RPMI8226 (cell line): ENCODE measurements at regions not wholly inside any gene's neighbourhood (a gene's known extent, or its start where the extent isn't known, plus 50 kb on each side); places are given as distances from the start of the nearest gene placed in this dataset.

ENCODE experiments used
- DNase-seq: peaks from one replicate; pipeline ENCODE4 v3.0.0-alpha.2; 2015

DNA sequence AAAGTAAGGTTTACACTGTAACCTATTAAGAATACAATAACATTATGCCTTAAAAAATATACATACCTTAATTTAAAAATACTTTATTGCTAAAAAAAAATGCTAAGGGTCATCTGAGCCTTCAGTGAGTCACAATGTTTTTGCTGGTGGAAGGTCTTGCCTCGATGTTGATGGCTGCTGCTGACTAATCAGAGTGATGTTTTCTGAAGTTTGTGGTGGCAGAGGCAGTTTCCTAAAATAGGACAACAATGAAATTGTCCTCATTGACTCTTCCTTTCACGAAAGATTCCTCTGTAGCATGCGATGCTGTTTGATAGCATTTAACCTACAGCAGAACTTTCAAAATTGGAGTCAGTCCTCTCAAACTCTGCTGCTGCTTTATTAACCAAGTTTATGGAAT lies 97.6 kb downstream of the FAT3 start:
- DNase-seq = no peak

DNA sequence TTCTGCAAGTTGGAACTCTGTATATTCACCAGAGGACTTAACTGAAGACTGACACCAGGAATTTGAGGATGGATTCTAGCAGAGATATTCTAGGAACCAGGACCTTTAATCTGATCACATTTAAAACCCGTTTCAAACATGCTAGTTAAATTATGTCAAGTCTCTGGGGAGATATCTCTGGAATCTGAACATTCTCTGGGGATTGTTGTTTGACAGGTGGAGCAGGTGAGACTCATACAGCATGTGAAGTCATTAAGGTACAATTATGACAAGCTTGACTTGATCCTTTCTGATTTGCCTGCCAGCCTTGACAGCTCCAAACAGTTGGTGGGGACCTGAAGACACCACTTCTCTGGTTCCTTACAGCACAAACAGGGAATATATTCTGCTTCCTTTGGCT lies 100.3 kb downstream of the FAT3 start:
- no peak for DNase-seq

DNA sequence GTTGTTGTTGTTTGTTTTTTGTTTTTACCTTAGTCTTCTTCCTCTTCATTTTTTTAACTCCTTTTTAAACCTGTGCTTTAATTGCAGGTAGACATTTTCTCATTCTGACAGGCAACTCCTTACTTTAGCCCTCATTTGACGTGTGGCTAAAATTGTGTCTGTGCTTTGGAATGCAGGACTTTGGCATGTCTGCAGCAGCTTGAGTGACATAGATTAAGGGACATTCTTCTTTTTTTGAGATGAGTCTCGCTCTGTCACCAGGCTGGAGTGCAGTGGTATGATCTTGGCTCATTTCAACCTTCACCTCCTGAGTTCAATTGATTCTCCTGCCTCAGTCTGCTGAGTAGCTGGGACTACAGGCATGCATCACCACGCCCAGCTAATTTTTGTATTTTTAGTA lies 100.8 kb downstream of the FAT3 start:
- no peak for DNase-seq

DNA sequence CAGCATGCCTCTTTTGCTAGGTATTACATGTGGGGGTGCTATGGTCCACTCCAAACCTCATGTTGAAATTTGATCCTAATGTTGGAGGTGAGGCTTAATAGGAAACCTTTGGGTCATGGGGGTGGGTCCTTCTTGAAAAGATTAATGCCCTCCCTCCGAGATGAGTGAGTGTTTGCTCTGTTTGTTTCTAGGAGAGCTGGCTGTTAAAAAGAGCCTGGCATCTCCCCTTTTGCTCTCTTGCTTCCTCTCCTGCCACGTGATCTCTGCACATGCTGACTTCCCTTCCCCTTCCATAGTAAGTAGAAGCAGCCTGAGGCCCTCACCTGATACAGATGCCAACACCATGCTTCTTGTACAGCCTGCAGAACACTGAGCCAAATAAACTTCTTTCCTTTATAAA lies 104.5 kb downstream of the FAT3 start:
- no peak for DNase-seq

DNA sequence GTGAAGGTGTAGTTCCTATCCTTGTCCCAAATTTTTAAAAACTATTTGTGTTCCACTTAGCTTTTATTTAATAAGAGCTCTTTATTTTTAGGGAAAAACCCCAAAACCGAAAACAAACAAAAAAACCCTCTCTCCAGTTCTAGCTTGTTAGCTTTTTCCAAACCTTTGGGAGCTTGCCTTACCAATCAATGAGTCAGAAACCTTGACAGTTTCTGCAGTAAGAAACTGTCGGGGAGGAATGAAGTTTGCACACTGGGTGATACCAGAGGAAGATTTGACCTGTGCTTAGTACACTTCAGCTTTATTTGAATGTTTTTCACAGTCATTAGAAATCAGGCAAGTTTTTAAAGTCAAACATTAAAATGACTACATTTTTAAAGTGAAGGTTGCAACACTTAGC lies 105.0 kb downstream of the FAT3 start:
- no peak for DNase-seq

DNA sequence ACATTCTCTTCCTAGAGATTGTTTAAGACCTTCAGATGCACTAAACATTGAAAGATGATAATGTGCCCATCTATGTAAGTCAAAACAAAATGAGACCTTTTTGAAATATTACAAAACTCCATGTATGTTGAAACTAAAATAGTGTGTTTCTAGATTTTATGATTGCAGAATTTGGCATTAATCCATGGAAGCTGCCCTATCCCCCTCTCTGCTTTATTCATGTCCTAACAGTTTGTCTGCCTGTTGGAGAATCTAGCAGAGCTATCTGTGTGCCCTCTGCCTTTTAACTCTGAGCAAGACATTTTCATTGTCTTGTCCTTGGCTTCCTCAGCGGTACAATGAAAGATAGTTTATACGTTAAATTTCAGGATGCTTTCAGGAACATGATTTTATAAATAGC lies 105.5 kb downstream of the FAT3 start:
- DNase-seq = no peak

DNA sequence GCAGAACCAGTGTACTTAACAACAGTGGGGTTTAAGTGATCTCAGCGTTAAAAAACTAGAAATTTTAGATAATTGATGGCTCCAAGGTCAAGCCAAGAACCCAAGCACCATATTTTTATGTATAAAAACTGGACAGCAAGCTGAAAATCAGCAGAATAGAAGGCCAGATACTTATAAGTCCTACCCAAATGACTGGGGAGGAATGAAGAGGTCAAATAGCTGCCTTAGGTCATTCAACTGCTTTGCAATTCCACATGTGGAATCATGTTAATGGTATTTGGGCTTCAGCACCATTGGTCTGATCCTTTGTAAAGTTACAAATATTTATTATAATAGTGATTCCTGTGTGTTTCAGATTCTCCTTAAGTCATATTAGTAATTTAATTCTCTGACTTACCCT lies 108.4 kb downstream of the FAT3 start:
- no peak for DNase-seq

DNA sequence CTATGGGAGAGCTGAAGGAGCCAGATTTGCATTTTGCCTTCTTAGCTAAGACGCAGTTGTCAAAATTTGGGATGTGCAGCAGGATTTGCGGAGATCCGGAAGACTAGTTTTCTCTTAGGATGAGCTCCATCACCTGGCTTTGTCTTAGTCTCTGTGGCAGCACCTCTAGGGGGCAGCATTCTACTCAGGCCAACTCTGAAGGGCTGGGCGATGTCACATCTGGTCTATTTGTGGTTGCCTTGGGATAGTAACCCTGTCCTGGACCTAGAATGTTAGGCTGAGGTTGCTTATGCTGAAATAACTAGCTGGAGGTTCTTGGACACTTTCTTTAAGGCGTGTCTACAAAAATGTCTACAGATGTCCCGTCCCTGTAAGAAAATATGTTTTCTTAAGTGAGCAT lies 116.2 kb downstream of the FAT3 start:
- DNase-seq = peak; percentile 15

DNA sequence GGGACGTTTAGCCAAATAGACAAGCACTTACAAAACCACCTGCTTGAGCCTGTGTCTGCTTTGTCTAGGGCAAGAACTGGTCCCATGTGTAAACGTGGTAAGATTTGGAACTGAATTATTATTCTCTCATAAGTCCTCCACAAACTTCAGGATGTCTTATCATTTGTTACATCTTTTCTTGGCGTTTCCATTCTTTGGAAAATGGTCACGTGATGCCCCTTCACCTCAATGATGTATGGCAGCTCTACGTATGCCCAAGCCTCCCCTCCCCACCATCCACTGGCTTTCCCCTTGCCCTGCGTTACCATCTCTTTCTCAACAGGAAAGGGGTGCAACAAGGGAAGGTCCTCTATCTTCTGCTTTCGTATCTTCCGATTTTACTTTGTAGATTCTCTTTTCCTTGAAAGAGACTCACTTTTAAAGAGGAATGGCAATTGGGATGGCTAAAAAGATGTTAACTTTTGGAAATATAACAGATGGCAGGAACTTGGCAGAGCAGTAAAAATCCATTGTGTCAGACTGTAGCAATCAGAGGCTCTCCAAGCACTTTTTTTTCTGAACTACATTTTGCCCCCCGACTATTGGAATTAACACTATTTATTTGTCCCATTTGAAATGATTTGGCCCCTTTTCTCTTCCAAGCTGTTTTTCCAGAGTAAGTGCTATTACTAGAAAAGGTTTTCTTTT lies 117.6 kb downstream of the FAT3 start:
- DNase-seq = no peak

DNA sequence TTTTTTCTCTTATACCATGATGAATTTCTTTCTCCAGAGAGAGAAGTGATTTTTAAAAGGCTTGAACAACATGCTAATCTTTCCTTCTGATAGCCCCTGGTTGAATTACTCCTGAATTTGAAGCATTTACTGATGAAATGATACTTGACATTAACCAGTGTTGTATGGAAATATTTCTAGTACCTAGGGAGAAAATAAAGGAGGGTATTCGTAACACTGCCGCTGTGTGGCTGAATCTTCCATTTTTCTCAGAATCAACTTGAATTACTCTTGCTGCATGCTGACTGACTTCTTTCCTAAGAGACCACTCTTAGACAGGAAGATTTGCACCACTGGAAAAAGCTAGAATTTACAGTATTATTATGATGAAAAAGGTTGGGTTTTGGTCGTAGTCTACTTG lies 118.3 kb downstream of the FAT3 start:
- DNase-seq = no peak

DNA sequence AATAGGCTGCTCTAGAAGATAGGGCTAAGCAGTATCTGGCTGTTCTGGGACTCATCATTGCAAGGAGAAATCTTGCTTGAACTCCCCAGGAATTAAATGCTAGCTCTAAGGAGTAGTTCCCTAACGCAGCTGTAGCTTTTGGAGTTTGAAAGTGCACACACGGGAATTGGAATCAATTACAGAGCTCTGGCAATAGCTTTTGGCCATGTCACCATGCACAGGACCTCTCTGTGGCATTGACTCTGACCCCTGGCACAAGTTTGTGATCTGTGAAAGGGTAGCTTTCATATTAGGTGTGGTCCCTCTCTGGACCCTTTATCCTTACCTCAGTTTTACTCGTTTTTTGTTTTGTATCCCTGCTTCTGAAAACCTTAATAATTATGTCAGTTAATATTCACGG lies 121.6 kb downstream of the FAT3 start:
- DNase-seq = no peak

DNA sequence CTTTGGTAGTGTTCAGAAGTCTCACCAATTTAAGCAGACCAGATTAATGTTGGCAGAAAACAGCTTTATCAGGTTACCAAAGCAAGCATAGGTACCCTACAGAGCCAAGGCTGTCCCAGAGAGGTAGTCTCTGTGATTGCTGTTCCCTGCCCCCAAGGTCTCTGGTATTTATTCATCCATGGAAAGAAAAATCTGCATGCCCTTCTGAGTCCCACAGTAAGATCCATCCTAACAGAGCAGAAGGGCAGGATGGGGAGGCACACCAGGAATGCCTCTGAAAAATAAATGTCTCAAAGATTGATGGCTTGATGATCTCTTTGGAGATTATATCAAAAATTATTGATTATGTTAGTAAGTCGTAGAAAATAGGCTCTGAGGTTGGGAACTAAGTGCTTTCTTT lies 122.8 kb downstream of the FAT3 start:
- DNase-seq = no peak

DNA sequence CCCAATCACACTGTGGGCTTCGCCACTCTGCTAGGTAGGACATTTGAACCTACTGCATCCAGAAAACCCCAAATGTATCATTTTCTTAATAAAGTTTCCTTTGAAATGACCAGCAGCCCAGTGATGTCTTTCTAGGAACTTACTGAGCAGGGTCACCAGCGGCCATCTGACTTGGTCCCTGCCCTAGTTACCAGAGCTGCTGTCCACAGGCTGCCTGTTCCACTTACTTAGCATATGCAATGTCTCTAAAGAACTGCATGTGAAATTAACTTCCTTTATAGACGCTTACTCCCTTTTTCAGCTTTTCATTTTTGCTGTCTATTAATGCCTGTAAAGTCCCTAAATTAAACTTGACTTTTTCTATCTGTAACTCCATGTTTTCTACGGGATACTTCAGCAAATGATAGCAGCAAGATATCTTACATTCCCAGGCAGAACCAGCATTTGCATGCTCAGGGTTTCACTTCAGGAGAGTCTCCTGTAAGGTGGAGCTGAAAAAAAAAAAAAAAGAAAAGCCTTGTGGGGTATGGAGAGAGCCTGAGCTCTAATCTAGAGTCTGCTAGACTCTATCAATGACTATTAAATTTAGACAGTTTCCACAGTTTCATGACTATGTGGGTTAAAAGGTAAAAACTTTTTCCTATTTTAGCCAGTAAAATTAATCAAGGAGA lies 125.0 kb downstream of the FAT3 start:
- no peak for DNase-seq

DNA sequence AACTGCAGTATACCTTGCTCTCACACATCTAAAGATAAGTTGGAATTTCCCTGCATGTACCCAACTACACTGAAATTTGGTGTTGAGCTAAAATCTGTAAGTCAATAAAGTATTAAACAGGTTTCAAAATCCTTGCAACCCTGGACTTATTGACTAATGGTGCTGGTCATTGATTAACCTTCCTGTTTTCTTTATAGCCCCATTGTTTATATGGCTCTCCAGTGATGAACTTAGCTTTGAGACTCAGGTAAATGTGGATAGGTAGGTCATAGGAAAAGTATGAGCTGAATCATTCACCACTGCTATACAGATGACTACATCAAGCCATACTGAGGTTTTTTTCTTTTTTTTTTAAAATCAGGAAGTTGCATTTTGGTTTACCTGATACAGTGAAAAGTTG lies 132.7 kb downstream of the FAT3 start:
- DNase-seq = no peak

DNA sequence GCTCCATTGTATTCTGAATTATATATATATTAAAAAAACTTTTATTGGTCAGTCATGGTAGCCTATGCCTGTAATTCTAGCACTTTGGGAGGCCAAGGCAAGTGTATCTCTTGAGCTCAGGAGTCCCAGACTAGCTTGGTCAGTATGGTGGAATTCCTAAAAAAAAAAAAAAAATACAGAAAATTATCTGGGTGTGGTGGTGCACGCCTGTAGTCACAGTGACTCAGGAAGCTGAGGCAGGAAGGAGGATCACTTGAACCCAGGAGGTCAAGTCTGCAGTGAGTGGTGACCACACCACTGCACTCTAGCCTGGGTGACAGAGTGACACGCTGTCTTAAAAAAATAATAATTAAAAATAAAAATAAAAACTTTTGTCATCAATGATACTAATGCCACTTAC lies 133.2 kb downstream of the FAT3 start:
- no peak for DNase-seq

DNA sequence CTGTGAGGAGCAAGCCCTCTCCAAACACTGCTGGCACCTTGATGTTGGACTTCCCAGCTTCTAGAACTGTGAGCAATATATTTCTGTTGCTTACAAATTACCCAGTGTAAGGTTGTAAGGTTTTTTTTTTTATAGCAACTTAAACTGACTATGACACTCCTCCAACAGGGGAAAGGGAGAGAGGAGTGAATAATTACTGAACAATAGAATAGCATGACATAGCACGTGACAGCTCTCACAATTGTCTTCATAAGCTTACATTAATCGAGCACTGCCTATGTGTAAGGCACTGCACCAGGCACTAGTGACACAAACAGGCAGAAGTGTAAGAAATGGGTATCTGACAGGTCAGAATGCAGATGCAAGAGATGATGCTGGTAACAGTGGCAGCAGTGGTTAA lies 136.9 kb downstream of the FAT3 start:
- DNase-seq = no peak

DNA sequence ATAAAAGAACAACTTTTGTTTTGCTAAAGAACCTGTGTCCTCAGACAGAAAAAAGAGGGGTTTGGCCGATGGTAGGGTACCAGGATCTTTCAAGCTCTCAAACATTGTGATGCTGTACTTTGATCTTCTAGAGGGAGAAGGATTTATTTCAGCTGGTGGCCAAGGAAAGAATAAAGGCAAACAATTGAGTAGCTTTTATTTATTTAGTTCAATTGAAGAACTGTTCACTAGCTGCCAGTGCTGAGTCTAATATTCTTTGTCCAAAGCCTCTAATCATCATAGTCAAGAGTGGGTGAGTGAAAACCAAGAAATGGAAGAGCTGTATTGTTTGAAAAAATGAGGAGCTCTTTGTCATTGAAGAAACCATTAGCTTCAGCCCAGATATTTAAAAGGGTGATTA lies 138.4 kb downstream of the FAT3 start:
- DNase-seq = no peak

DNA sequence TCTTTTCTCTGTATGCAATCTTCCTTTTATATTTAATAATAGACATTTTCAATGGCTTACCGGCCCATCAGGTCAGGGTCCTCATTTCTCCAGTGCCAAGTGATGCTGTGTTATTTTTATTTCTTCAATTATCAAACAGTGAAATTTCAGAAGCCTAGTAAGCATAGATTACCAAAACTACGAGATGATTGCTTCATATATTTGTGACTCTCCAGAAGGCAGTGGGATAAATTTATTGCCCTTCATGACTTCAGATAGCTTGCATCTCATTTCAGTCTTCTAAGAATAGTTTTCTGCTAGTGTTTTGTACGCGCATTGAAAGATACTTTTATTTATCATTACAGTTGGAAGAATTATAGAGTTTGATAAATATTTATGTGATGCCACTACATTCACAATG lies 139.6 kb downstream of the FAT3 start:
- no peak for DNase-seq

DNA sequence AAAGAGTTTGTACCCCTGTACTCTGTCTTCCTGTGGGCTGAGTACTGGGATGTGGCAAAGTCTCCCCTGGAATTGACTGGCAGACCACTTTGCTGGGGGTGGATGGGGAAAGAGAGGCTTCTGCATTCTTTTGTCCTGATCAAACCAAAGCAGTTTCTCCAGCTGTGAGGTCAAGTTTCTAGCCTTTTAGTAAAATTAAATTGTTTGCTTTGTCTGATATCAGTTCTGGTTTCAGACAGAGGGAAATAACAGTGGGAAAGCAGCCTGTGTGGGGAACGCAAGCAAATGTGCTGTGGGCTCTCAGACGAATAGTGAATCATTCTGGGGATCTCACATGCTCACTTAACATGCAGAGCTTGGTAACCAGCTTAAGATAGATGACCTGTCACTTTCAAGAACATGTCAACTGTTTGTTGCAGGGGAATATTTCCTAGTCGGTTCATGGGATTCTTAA lies 151.6 kb downstream of the FAT3 start:
- DNase-seq = no peak

DNA sequence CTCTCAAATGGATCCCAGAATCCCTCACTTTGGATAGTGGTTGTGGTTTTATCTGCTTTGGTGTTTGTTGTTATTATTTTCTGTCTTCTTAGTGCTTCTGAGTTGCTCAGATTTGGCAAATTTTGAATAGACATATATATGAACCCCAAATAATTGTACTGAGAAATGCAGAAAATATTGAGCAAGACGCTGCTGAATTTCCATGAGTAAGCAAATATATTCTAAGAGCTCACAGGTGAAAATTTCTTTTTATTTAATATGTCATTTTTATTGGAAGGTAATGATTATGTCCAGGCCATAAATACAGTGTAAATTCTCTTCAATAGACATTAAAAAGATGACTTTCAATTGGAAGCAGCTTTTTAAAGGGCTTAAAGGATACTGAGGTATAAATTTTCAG lies 152.1 kb downstream of the FAT3 start:
- DNase-seq = no peak

DNA sequence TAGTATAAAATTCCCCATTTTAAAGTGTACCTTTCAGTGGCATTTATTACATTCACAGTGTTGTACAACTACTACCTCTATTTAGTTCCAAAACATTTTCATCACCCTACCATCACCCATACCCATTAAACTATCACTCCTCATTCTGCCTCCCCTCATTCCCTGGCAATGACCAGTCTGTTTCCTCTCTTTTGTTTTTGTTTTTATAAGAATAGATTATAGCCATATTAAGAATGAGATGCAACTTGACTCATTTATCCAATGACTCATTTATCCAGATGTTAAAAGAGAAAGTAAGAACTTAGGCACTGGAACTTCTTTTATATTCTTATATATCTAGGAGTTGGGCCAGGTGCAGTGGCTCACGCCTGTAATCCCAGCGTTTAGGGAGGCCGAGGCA lies 156.3 kb downstream of the FAT3 start:
- DNase-seq = no peak

DNA sequence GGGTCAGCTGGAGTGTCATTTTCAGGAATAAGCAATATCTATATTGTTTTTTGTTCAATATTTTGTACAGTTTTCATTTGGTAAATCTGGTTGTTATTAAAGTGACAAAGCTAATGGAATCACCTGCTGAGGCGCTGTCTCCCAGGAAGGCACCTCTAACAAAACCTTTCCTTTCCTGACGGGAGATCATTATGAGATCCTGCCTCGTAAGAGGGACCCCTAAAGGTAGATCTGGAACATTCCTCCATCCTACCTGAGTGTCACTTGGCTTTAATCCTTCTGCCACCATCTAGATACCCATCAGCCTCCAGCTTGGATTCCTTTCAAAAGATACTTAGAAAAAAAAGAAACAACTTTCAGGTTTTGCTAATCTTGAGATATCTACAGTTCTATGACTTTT lies 157.7 kb downstream of the FAT3 start:
- DNase-seq = no peak

DNA sequence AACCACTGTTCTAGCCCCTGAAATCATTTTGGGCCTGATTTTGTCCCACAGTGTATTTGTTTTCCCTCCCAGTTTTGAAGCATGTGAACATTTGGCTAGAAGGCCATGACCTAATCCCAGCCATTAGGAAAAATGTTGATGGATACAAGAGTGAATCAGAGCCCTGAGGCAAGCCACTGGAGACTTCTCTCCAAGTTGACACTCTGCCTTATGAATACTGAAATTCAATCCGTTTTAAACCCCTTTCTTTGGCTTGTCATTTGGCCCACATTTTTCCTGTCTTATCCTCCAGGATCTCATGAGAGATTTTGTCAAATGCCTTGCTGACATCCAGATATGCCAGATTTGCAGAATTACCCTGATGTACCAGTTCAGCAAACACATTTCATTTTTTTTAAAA lies 158.8 kb downstream of the FAT3 start:
- no peak for DNase-seq

DNA sequence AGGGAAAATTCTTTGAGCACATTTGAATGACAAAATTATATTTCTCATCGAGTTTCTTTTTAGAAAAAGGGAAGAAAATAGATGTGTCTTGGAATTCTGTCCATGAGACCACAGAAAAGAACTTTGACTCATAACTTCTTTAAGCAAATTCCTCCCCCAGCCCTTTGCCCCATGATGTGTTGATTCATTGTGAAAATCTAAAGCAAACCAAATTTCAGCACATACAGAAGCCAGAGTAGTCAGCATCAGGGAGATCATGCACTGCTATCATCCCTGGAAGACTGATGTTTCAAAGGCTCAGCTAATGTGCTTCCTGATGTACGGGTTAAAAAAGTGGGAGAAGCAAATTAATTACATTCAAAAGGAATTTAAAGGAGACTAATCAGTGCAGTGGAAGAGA lies 159.7 kb downstream of the FAT3 start:
- no peak for DNase-seq

DNA sequence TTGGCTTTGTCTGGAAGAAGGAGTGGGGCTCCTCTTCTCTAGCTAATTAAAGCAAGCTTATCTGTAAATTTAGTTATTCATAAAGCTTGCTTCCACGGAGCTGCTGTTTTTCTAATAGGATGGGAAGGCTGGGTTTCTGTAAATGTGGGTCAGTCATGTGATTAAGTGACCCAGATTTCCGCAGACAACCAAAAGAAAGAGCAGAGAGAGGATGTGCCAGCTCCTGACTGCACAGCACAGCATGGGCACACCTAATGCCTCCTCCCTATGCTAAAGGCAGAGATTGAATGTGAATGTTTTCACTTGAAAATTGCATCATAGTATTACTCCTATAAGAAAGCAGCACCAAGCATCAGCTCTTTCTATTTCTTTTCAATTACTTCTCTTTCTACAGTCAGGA lies 160.2 kb downstream of the FAT3 start:
- DNase-seq = no peak
